ENCODE measurements at regions not wholly inside any gene's neighbourhood (a gene's known extent, or its start where the extent isn't known, plus 50 kb on each side); places are given as distances from the start of the nearest gene placed in this dataset.

GRCh38 chr2:138428710-138429440 is 72.7 kb upstream of the SPOPL start:
- ChIA-PET POLR2A (no interaction called here), CTCF (no interaction called here)
- Histone ChIP-seq H3K36me3 (ENCODE audit: control insufficient read depth in 4 of 4, insufficient read depth in 4 of 4, low read length in 3 of 4) (no peaks in the 10 kb centered on the region), H3K9me3 (ENCODE audit: control extremely low read depth in 1 of 5, control insufficient read depth in 4 of 5, insufficient read depth in 2 of 5, low read depth in 1 of 5, low read length in 4 of 5) (peaks cover 0 to 11% (median 1%) of the 10 kb centered on the region in 5 experiments), H3K27ac (ENCODE audit: insufficient read depth in 1 of 2, low read depth in 1 of 2, low read length in 2 of 2, poor library complexity in 1 of 2, severe bottlenecking in 2 of 2) (no peak overlapping the region), H3K27me3 (replicated peaks in 2 of 5; ENCODE audit: control insufficient read depth in 4 of 5, insufficient read depth in 5 of 5, low read length in 4 of 5) (no peaks in the 10 kb centered on the region), H3K4me3 (ENCODE audit: control insufficient read depth in 1 of 7, extremely low read depth in 1 of 7, insufficient read depth in 4 of 7, low read depth in 2 of 7, low read length in 6 of 7) (no peak overlapping the region), H3K4me1 (ENCODE audit: control extremely low read depth in 1 of 4, control insufficient read depth in 4 of 4, insufficient read depth in 4 of 4, low read length in 3 of 4) (no peaks in the 10 kb centered on the region)
- 100% methylated on average over 1 of the region's 4 CpGs for WGBS (ENCODE audit: insufficient coverage)
- no peak for DNase-seq

GRCh38 chr2:138430181-138430580 is 71.4 kb upstream of the SPOPL start:
- ChIA-PET CTCF (no interaction called here), POLR2A (no interaction called here)
- Histone ChIP-seq H3K27ac (ENCODE audit: insufficient read depth in 1 of 2, low read depth in 1 of 2, low read length in 2 of 2, poor library complexity in 1 of 2, severe bottlenecking in 2 of 2) (no peak overlapping the region), H3K9me3 (ENCODE audit: control extremely low read depth in 1 of 5, control insufficient read depth in 4 of 5, insufficient read depth in 2 of 5, low read depth in 1 of 5, low read length in 4 of 5) (peaks cover 0 to 11% (median 1%) of the 10 kb centered on the region in 5 experiments), H3K4me1 (ENCODE audit: control extremely low read depth in 1 of 4, control insufficient read depth in 4 of 4, insufficient read depth in 4 of 4, low read length in 3 of 4) (no peaks in the 10 kb centered on the region), H3K36me3 (ENCODE audit: control insufficient read depth in 4 of 4, insufficient read depth in 4 of 4, low read length in 3 of 4) (no peaks in the 10 kb centered on the region), H3K4me3 (ENCODE audit: control insufficient read depth in 1 of 7, extremely low read depth in 1 of 7, insufficient read depth in 4 of 7, low read depth in 2 of 7, low read length in 6 of 7) (no peak overlapping the region), H3K27me3 (replicated peaks in 2 of 5; ENCODE audit: control insufficient read depth in 4 of 5, insufficient read depth in 5 of 5, low read length in 4 of 5) (no peaks in the 10 kb centered on the region)
- DNase-seq: no peak
- WGBS (ENCODE audit: insufficient coverage): 100% methylated on average over 1 of the region's 3 CpGs

- DNase-seq: no peak
- POLR2A ChIA-PET: no interaction called here
- Histone ChIP-seq H3K27ac (ENCODE audit: insufficient read depth in 1 of 2, low read depth in 1 of 2, low read length in 2 of 2, poor library complexity in 1 of 2, severe bottlenecking in 2 of 2) (no peak overlapping the region), H3K4me1 (ENCODE audit: control extremely low read depth in 1 of 4, control insufficient read depth in 4 of 4, insufficient read depth in 4 of 4, low read length in 3 of 4) (no peaks in the 10 kb centered on the region), H3K27me3 (replicated peaks in 2 of 5; ENCODE audit: control insufficient read depth in 4 of 5, insufficient read depth in 5 of 5, low read length in 4 of 5) (no peaks in the 10 kb centered on the region), H3K9me3 (ENCODE audit: control extremely low read depth in 1 of 5, control insufficient read depth in 4 of 5, insufficient read depth in 2 of 5, low read depth in 1 of 5, low read length in 4 of 5) (peaks cover 0 to 4% (median 0%) of the 10 kb centered on the region in 5 experiments), H3K36me3 (ENCODE audit: control insufficient read depth in 4 of 4, insufficient read depth in 4 of 4, low read length in 3 of 4) (no peaks in the 10 kb centered on the region), H3K4me3 (ENCODE audit: control insufficient read depth in 1 of 7, extremely low read depth in 1 of 7, insufficient read depth in 4 of 7, low read depth in 2 of 7, low read length in 6 of 7) (no peak overlapping the region)
- 100% methylated on average over 1 of the region's 2 CpGs for WGBS (ENCODE audit: insufficient coverage)
- CTCF ChIA-PET: no interaction called here
These were observed 68.6 kb upstream of the SPOPL start for GRCh38 chr2:138432971-138433370.

- Histone ChIP-seq H3K4me3 (ENCODE audit: control insufficient read depth in 1 of 7, extremely low read depth in 1 of 7, insufficient read depth in 4 of 7, low read depth in 2 of 7, low read length in 6 of 7) (no peak overlapping the region), H3K4me1 (ENCODE audit: control extremely low read depth in 1 of 4, control insufficient read depth in 4 of 4, insufficient read depth in 4 of 4, low read length in 3 of 4) (no peaks in the 10 kb centered on the region), H3K36me3 (ENCODE audit: control insufficient read depth in 4 of 4, insufficient read depth in 4 of 4, low read length in 3 of 4) (no peaks in the 10 kb centered on the region), H3K27ac (ENCODE audit: insufficient read depth in 1 of 2, low read depth in 1 of 2, low read length in 2 of 2, poor library complexity in 1 of 2, severe bottlenecking in 2 of 2) (no peak overlapping the region), H3K27me3 (replicated peaks in 2 of 5; ENCODE audit: control insufficient read depth in 4 of 5, insufficient read depth in 5 of 5, low read length in 4 of 5) (no peaks in the 10 kb centered on the region), H3K9me3 (ENCODE audit: control extremely low read depth in 1 of 5, control insufficient read depth in 4 of 5, insufficient read depth in 2 of 5, low read depth in 1 of 5, low read length in 4 of 5) (peaks cover 0 to 1% (median 0%) of the 10 kb centered on the region in 5 experiments)
- ChIA-PET CTCF (no interaction called here), POLR2A (no interaction called here)
- DNase-seq: peak in 2 of 3 donors; percentile 28 to 65
- WGBS (ENCODE audit: insufficient coverage): 96% methylated on average over 7 of the region's 8 CpGs
These were observed 67.3 kb upstream of the SPOPL start for GRCh38 chr2:138433995-138434951.

- WGBS (ENCODE audit: insufficient coverage): 86% methylated on average over 1 of the region's 1 CpG
- H3K36me3 ChIP-seq (ENCODE audit: control insufficient read depth in 4 of 4, insufficient read depth in 4 of 4, low read length in 3 of 4): no peaks in the 10 kb centered on the region
- ChIA-PET POLR2A (no interaction called here), CTCF (no interaction called here)
- no peak for DNase-seq
- no peaks in the 10 kb centered on the region for H3K4me1 ChIP-seq (ENCODE audit: control extremely low read depth in 1 of 4, control insufficient read depth in 4 of 4, insufficient read depth in 4 of 4, low read length in 3 of 4)
- H3K27ac ChIP-seq (ENCODE audit: insufficient read depth in 1 of 2, low read depth in 1 of 2, low read length in 2 of 2, poor library complexity in 1 of 2, severe bottlenecking in 2 of 2): no peak overlapping the region
- H3K4me3 ChIP-seq (ENCODE audit: control insufficient read depth in 1 of 7, extremely low read depth in 1 of 7, insufficient read depth in 4 of 7, low read depth in 2 of 7, low read length in 6 of 7): no peak overlapping the region
- H3K9me3 ChIP-seq (ENCODE audit: control extremely low read depth in 1 of 5, control insufficient read depth in 4 of 5, insufficient read depth in 2 of 5, low read depth in 1 of 5, low read length in 4 of 5): no peaks in the 10 kb centered on the region
- no peaks in the 10 kb centered on the region for H3K27me3 ChIP-seq (replicated peaks in 2 of 5; ENCODE audit: control insufficient read depth in 4 of 5, insufficient read depth in 5 of 5, low read length in 4 of 5)
These were observed 65.9 kb upstream of the SPOPL start for GRCh38 chr2:138435701-138436100.

- CTCF ChIA-PET: no interaction called here
- Histone ChIP-seq H3K9me3 (ENCODE audit: control extremely low read depth in 1 of 5, control insufficient read depth in 4 of 5, insufficient read depth in 2 of 5, low read depth in 1 of 5, low read length in 4 of 5) (no peaks in the 10 kb centered on the region), H3K36me3 (ENCODE audit: control insufficient read depth in 4 of 4, insufficient read depth in 4 of 4, low read length in 3 of 4) (no peaks in the 10 kb centered on the region), H3K4me1 (ENCODE audit: control extremely low read depth in 1 of 4, control insufficient read depth in 4 of 4, insufficient read depth in 4 of 4, low read length in 3 of 4) (no peaks in the 10 kb centered on the region), H3K27ac (ENCODE audit: insufficient read depth in 1 of 2, low read depth in 1 of 2, low read length in 2 of 2, poor library complexity in 1 of 2, severe bottlenecking in 2 of 2) (no peak overlapping the region), H3K27me3 (replicated peaks in 2 of 5; ENCODE audit: control insufficient read depth in 4 of 5, insufficient read depth in 5 of 5, low read length in 4 of 5) (no peaks in the 10 kb centered on the region), H3K4me3 (ENCODE audit: control insufficient read depth in 1 of 7, extremely low read depth in 1 of 7, insufficient read depth in 4 of 7, low read depth in 2 of 7, low read length in 6 of 7) (no peak overlapping the region)
- no peak for DNase-seq
- WGBS (ENCODE audit: insufficient coverage): no CpG with 5 or more reads among the region's 2 CpGs
- POLR2A ChIA-PET: no interaction called here
These were observed 61.8 kb upstream of the SPOPL start for GRCh38 chr2:138439733-138440132.

- H3K4me1 ChIP-seq (ENCODE audit: control extremely low read depth in 1 of 4, control insufficient read depth in 4 of 4, insufficient read depth in 4 of 4, low read length in 3 of 4): no peaks in the 10 kb centered on the region
- 100% methylated on average over 1 of the region's 1 CpG for WGBS (ENCODE audit: insufficient coverage)
- DNase-seq: no peak
- H3K4me3 ChIP-seq (ENCODE audit: control insufficient read depth in 1 of 7, extremely low read depth in 1 of 7, insufficient read depth in 4 of 7, low read depth in 2 of 7, low read length in 6 of 7): no peak overlapping the region
- H3K27me3 ChIP-seq (replicated peaks in 2 of 5; ENCODE audit: control insufficient read depth in 4 of 5, insufficient read depth in 5 of 5, low read length in 4 of 5): no peaks in the 10 kb centered on the region
- CTCF ChIA-PET: no interaction called here
- H3K27ac ChIP-seq (ENCODE audit: insufficient read depth in 1 of 2, low read depth in 1 of 2, low read length in 2 of 2, poor library complexity in 1 of 2, severe bottlenecking in 2 of 2): no peak overlapping the region
- POLR2A ChIA-PET: no interaction called here
- H3K36me3 ChIP-seq (ENCODE audit: control insufficient read depth in 4 of 4, insufficient read depth in 4 of 4, low read length in 3 of 4): no peaks in the 10 kb centered on the region
- no peaks in the 10 kb centered on the region for H3K9me3 ChIP-seq (ENCODE audit: control extremely low read depth in 1 of 5, control insufficient read depth in 4 of 5, insufficient read depth in 2 of 5, low read depth in 1 of 5, low read length in 4 of 5)
These were observed 60.8 kb upstream of the SPOPL start for GRCh38 chr2:138440759-138441158.
